GM12874 (cell line): ENCODE measurements at regions not wholly inside any gene's neighbourhood (a gene's known extent, or its start where the extent isn't known, plus 50 kb on each side); places are given as distances from the start of the nearest gene placed in this dataset.

Experiments
- TF ChIP-seq, protein P1 (sequence below): IDR thresholded peaks from 2 replicates; pipeline ENCODE4 v1.5.1; 2011; ENCODE audit warnings: low read depth, mild to moderate bottlenecking, control low read depth, low read length, moderate library complexity; ENCODE audit not compliant: insufficient read depth

DNA sequence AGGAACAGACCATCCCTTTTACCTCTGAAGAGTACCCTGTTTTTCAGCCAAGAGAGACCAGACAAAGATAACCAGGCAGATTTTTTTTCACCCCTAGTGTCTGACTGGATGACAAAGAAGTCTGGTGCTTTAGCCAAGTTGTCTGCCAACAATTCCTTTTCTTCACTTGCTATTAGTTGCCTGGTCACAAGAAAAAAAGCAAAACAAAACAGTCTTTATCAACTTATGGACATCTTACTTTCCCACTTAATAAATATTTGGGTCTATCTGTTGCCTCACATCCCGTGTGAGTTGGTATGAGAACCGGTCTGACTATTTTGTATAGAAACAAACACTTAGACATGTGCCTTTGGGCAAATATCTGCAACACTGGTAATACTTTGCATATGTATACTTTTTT, 662.9 kb downstream of the PLPP3 start:
- TF ChIP-seq, protein P1, sequence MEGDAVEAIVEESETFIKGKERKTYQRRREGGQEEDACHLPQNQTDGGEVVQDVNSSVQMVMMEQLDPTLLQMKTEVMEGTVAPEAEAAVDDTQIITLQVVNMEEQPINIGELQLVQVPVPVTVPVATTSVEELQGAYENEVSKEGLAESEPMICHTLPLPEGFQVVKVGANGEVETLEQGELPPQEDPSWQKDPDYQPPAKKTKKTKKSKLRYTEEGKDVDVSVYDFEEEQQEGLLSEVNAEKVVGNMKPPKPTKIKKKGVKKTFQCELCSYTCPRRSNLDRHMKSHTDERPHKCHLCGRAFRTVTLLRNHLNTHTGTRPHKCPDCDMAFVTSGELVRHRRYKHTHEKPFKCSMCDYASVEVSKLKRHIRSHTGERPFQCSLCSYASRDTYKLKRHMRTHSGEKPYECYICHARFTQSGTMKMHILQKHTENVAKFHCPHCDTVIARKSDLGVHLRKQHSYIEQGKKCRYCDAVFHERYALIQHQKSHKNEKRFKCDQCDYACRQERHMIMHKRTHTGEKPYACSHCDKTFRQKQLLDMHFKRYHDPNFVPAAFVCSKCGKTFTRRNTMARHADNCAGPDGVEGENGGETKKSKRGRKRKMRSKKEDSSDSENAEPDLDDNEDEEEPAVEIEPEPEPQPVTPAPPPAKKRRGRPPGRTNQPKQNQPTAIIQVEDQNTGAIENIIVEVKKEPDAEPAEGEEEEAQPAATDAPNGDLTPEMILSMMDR = no peak

DNA sequence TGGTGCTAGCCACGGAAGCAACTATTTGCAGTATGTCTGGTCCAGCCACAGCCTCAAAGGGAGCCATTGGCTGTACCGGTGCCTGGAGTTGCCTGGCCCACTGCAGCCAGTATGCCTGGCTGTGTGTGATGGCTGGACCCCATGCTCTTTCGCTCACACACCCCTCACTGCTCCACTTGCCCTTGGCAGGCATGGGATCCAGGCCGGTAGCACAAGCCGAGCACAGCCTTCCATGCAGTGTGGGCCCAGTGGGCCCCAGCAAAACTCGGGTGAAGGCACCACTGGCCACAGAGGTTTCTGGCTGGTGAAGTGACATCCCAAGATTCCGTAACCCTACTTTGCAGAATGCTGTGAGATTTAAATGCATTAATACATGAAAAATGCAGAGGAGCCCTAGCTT, 665.8 kb downstream of the PLPP3 start:
- TF ChIP-seq, protein P1 = no peak

DNA sequence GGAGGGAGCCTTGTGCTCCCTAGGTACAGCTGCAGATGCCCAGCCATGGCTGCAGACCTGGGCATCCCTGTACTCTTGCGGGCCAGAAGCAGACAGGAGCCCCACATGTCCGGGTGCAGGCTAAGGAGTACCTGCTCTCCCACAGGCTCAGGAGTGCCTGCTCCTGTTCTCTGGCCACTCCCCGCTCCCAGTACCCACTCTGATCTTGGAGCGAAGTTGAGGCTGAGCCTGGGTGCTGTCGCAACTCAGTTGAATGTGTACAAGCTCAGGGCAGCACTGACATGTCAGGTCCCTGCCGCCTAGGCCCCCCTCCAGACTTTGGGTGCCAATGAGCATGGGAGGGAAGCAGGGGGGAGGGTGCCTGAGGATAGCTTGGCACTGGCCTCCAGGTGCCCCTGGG, 666.9 kb downstream of the PLPP3 start:
- TF ChIP-seq, protein P1 = no peak

DNA sequence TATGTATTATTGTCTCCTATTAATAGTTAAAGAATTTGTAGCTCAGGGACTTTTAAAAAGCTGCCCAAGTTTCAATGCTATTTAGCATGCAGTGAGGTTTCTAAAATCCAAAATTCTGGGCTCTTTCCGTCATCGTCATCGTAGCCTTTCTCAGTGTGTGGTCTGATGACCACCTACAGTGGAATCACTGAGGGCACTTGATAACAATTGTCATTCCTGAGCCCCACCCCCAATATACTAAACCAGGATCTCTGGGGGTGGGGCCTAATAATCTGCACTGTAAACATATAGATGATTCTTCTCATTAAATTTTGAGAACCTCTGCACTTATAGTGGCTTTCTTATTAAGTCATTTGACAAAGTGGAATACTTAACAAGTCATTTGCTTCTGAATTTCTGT, 674.8 kb downstream of the PLPP3 start:
- TF ChIP-seq, protein P1 = no peak

DNA sequence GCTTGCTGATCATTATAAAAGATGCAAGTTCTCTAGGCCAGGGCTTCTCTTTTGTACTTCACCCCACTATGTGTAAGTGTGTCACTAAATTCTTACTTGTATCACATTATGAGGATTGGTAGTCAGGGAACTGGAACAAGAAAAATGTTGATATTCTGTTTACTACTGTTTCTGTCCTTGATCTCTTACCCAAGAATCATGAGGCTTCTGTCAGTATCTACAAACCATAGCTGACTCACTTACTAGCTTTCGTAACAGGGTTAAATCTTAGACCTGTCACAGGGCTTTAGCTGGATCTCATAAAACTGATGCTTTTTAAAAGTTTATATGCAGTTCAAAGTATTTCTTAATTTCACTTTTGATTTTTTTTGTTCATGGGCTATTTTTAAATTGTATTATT, 681.2 kb downstream of the PLPP3 start:
- TF ChIP-seq, protein P1 = no peak

DNA sequence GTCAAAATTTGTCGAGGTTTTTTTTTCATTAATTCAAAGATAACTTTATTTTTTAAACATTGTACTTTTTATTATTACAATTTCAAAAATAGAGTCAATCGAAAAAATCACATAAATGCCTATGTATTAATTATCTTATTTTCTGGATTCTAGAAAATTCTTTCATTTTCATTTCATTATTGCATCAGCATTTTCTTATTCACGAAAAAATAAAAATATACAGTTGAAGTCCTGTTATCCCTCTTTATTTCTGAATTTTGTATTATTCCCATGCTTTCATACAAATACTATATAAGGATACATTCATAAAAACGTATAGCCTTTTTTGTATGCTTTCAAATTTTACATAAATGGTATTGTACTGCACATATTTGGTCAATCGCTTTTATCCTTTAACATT, 681.0 kb upstream of the USP24 start:
- TF ChIP-seq, protein P1 = no peak

DNA sequence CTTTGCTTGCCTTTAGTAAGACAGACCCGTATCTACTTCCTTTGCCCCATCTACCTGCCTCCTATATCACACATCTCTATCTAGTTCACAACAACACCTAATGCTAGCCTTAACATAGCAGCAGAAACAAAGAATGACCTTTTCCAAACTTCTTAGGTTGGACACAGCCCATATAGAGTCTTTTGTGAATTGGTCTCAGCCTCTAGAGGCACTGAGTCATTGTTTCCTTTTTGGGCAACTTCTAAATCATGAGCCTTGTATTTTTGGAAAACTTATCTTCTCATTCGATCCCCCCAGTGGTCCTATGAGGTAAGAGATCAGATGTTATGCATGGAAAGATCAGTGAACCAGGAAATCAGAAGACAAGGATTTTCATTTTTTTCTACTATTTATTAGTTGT, 679.4 kb upstream of the USP24 start:
- TF ChIP-seq, protein P1 = no peak

DNA sequence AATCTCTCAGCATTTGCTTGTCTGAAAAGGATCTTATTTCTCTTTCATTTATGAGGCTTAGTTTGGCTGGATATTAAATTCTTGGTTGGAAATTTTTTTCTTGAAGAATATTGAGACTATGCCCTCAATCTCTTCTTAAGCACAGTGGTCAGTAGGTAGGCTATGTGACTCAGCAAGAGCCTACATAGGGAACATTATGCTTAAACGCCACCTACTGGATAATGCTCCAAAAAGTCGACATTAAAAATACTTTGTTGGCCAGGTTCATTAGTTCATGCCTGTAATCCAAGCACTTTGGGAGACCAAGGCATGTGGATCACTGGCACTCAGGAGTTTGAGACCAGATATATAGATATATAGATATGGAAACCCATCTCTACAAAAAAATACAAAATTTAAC, 678.0 kb upstream of the USP24 start:
- TF ChIP-seq, protein P1 = peak; percentile 27; the same call in 1 of the 2 replicates
